Loucy (cell line): ENCODE measurements at regions not wholly inside any gene's neighbourhood (a gene's known extent, or its start where the extent isn't known, plus 50 kb on each side); places are given as distances from the start of the nearest gene placed in this dataset.

Experiments used
- H2AFZ ChIP-seq: fragments of 200-600 bp; sonication (generic); 2 replicates; pipeline ENCODE4 v1.6.0; 2016; ENCODE audit warnings: antibody characterized with exemption, mild to moderate bottlenecking, low read length, moderate library complexity
- H3F3A ChIP-seq: fragments of 200-600 bp; 2 replicates; pipeline ENCODE4 v1.6.0; 2016; ENCODE audit warnings: antibody characterized with exemption, low read depth, mild to moderate bottlenecking
- H3K27me3 ChIP-seq: fragments of 200-600 bp; sonication (generic); 2 replicates; pipeline ENCODE4 v1.6.1; 2014; ENCODE audit warnings: low read length, mild to moderate bottlenecking; ENCODE audit not compliant: insufficient read depth, poor library complexity, severe bottlenecking
- H3K36me3 ChIP-seq: fragments of 200-600 bp; sonication (generic); 2 replicates; pipeline ENCODE4 v1.6.1; 2016; ENCODE audit warnings: low read length; ENCODE audit not compliant: insufficient read depth
- H3K4me1 ChIP-seq: fragments of 200-600 bp; sonication (generic); 2 replicates; pipeline ENCODE4 v1.5.1; 2014; ENCODE audit warnings: low read length, mild to moderate bottlenecking; ENCODE audit not compliant: insufficient read depth, poor library complexity, severe bottlenecking
- H3K4me2 ChIP-seq: fragments of 200-600 bp; sonication (generic); 2 replicates; pipeline ENCODE4 v1.6.0; 2014; ENCODE audit warnings: antibody characterized with exemption, low read length, low read depth, mild to moderate bottlenecking; ENCODE audit not compliant: poor library complexity, severe bottlenecking
- H3K4me3 ChIP-seq: fragments of 200-600 bp; sonication (generic); 2 replicates; pipeline ENCODE4 v1.5.1; 2014; ENCODE audit warnings: low read length, mild to moderate bottlenecking, mixed read lengths; ENCODE audit not compliant: poor library complexity, severe bottlenecking
- H3K79me2 ChIP-seq: fragments of 200-600 bp; sonication (generic); 2 replicates; pipeline ENCODE4 v1.6.1; 2014; ENCODE audit warnings: low read length; ENCODE audit not compliant: insufficient read depth
- H3K9ac ChIP-seq: fragments of 200-600 bp; sonication (generic); 2 replicates; pipeline ENCODE4 v1.6.0; 2014; ENCODE audit warnings: mild to moderate bottlenecking, low read depth, low read length, moderate library complexity; ENCODE audit not compliant: poor library complexity, severe bottlenecking
- H3K9me2 ChIP-seq: fragments of 200-600 bp; sonication (generic); replicated peaks from 2 replicates; pipeline ENCODE4 v1.6.1; 2016; ENCODE audit warnings: low read depth, low read length, mixed read lengths
- H3K9me3 ChIP-seq: fragments of 200-600 bp; sonication (generic); 2 replicates; pipeline ENCODE4 v1.6.1; 2014; ENCODE audit warnings: mild to moderate bottlenecking, antibody characterized with exemption, low read length, low read depth; ENCODE audit not compliant: insufficient read depth
- H4K20me1 ChIP-seq: fragments of 200-600 bp; sonication (generic); 2 replicates; pipeline ENCODE4 v1.6.0; 2014; ENCODE audit warnings: antibody characterized with exemption, low read length, mild to moderate bottlenecking; ENCODE audit not compliant: insufficient read depth, poor library complexity, severe bottlenecking
- EZH2phosphoT487 ChIP-seq: fragments of 200-600 bp; IDR thresholded peaks from 2 replicates; pipeline ENCODE4 v1.6.1; 2018; ENCODE audit warnings: antibody characterized with exemption, mild to moderate bottlenecking, moderate library complexity, borderline replicate concordance
- TF ChIP-seq, protein P1 (sequence below): fragments of 200-600 bp; sonication (generic); conservative IDR thresholded peaks from 2 replicates; pipeline ENCODE4 v1.5.1; 2014; ENCODE audit warnings: mild to moderate bottlenecking, antibody characterized with exemption, low read length

DNA sequence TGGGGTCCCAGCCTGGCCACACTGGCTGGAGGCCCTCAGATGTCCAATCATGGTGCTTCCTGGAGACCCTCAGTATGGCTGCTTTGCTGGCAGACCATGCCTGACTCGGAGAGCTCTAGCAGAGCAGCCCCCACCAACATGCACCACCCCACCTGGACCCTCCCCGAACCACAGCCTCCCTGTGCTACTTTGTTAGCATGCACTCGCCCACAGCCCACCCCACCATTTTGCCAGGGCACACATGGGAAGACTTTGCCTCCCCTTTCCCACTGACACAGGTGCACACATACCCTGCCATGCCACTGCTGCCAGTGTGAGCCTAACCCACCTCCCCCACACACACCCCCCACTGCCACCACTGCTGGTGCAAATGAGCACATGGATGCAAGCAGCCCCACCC is 497.5 kb upstream of the PBX1 start:
- Histone ChIP-seq H3F3A (no peaks in the 10 kb centered on the region), H3K9me2 (no peaks in the 10 kb centered on the region), H3K4me2 (no peak overlapping the region), H3K4me1 (no peaks in the 10 kb centered on the region), H3K27me3 (no peaks in the 10 kb centered on the region), H3K36me3 (no peaks in the 10 kb centered on the region), H3K79me2 (no peaks in the 10 kb centered on the region), H3K9me3 (no peaks in the 10 kb centered on the region), H2AFZ (no peak overlapping the region), H3K9ac (no peak overlapping the region), H4K20me1 (no peaks in the 10 kb centered on the region), H3K4me3 (no peak overlapping the region)
- TF ChIP-seq, protein P1, sequence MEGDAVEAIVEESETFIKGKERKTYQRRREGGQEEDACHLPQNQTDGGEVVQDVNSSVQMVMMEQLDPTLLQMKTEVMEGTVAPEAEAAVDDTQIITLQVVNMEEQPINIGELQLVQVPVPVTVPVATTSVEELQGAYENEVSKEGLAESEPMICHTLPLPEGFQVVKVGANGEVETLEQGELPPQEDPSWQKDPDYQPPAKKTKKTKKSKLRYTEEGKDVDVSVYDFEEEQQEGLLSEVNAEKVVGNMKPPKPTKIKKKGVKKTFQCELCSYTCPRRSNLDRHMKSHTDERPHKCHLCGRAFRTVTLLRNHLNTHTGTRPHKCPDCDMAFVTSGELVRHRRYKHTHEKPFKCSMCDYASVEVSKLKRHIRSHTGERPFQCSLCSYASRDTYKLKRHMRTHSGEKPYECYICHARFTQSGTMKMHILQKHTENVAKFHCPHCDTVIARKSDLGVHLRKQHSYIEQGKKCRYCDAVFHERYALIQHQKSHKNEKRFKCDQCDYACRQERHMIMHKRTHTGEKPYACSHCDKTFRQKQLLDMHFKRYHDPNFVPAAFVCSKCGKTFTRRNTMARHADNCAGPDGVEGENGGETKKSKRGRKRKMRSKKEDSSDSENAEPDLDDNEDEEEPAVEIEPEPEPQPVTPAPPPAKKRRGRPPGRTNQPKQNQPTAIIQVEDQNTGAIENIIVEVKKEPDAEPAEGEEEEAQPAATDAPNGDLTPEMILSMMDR = no peak
- no peak for TF ChIP-seq EZH2phosphoT487

DNA sequence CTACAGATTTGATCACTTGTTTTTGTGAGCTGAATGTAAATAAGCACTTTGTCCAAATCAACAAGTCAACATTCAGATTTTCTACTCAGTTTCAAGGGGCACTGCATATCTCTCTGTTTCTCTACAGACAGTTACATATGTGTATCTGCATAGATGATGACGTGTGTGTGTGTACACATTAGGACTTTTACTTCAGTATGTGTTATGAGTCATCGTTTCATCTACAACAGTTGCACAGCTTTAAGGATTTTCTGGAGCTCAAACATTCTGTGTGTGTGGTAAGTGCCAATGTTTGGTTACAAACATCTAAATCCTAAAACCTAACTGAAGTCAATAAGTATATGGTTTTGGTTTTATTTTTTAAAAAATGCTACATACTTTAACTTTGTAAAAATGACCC is 494.5 kb upstream of the PBX1 start:
- Histone ChIP-seq H3K4me2 (no peak overlapping the region), H3K4me1 (no peaks in the 10 kb centered on the region), H3K9ac (no peak overlapping the region), H3K9me3 (no peaks in the 10 kb centered on the region), H3K36me3 (no peaks in the 10 kb centered on the region), H4K20me1 (no peaks in the 10 kb centered on the region), H3K4me3 (no peak overlapping the region), H2AFZ (no peak overlapping the region), H3K79me2 (no peaks in the 10 kb centered on the region), H3F3A (no peaks in the 10 kb centered on the region), H3K27me3 (no peaks in the 10 kb centered on the region), H3K9me2 (no peaks in the 10 kb centered on the region)
- TF ChIP-seq EZH2phosphoT487 = no peak
- TF ChIP-seq, protein P1 = no peak

DNA sequence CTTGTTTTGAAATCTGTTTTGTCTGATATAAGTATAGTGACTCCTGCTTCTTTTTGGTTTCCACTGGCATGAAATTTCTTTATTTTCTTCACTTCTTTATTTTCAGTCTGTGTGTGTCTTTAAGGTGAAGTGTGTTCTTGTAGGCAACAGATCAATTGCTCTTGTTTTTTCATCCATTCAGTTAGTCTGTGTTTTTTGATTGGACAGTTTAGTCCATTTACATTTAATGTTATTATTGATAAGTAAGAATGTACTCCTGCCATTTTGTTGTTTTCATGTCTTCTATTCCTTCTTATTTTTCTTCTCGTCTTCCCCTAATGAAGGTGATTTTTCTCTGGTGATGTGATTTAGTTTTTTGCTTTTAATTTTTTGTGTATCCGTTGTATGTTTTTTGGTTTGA is 487.7 kb upstream of the PBX1 start:
- no peak overlapping the region for H3K4me3 ChIP-seq
- H3K9me2 ChIP-seq = no peaks in the 10 kb centered on the region
- TF ChIP-seq EZH2phosphoT487 = no peak
- TF ChIP-seq, protein P1 = no peak
- H3K9ac ChIP-seq = no peak overlapping the region
- no peaks in the 10 kb centered on the region for H3K79me2 ChIP-seq
- no peaks in the 10 kb centered on the region for H4K20me1 ChIP-seq
- no peaks in the 10 kb centered on the region for H3K4me1 ChIP-seq
- H2AFZ ChIP-seq = no peak overlapping the region
- no peaks in the 10 kb centered on the region for H3K36me3 ChIP-seq
- no peaks in the 10 kb centered on the region for H3K9me3 ChIP-seq
- no peak overlapping the region for H3K4me2 ChIP-seq
- H3K27me3 ChIP-seq = no peaks in the 10 kb centered on the region
- no peaks in the 10 kb centered on the region for H3F3A ChIP-seq
